ENCODE measurements at regions not wholly inside any gene's neighbourhood (a gene's known extent, or its start where the extent isn't known, plus 50 kb on each side); places are given as distances from the start of the nearest gene placed in this dataset.

- no peak for TF ChIP-seq REST (IDR thresholded peaks at IDR 0.05; ENCODE audit: low read depth)
- no peak for TF ChIP-seq TAF1 (IDR thresholded peaks at IDR 0.05; ENCODE audit: low read depth)
- no peak for TF ChIP-seq FOXM1 (IDR thresholded peaks at IDR 0.05; ENCODE audit: borderline replicate concordance, low read depth)
- TF ChIP-seq MAX (IDR thresholded peaks at IDR 0.05), result no peak
- no peak for TF ChIP-seq RAD21 (IDR thresholded peaks at IDR 0.05; ENCODE audit: low read depth)
- TF ChIP-seq YY1 (IDR thresholded peaks at IDR 0.05; ENCODE audit: low read depth), result no peak
- TF ChIP-seq TCF12 (IDR thresholded peaks at IDR 0.05; ENCODE audit: low read depth), result no peak
- TF ChIP-seq USF1 (IDR thresholded peaks at IDR 0.05), result no peak
- TF ChIP-seq CEBPB (IDR thresholded peaks at IDR 0.05), result no peak
- no peak for TF ChIP-seq NFIC (IDR thresholded peaks at IDR 0.05)
- TF ChIP-seq EP300 (IDR thresholded peaks at IDR 0.05; ENCODE audit: borderline replicate concordance), result no peak
- no peak for TF ChIP-seq TEAD4 (IDR thresholded peaks at IDR 0.05)
- no peak for TF ChIP-seq ZBTB7A (IDR thresholded peaks at IDR 0.05; ENCODE audit: low read depth)
- TF ChIP-seq CREB1 (IDR thresholded peaks at IDR 0.05; ENCODE audit: low read depth), result no peak
Observed at GRCh38 chr7:93819699-93820098, 70.9 kb downstream of the TFPI2 start.

All from Ishikawa (cell line).